ENCODE measurements at regions not wholly inside any gene's neighbourhood (a gene's known extent, or its start where the extent isn't known, plus 50 kb on each side); places are given as distances from the start of the nearest gene placed in this dataset.

DNA sequence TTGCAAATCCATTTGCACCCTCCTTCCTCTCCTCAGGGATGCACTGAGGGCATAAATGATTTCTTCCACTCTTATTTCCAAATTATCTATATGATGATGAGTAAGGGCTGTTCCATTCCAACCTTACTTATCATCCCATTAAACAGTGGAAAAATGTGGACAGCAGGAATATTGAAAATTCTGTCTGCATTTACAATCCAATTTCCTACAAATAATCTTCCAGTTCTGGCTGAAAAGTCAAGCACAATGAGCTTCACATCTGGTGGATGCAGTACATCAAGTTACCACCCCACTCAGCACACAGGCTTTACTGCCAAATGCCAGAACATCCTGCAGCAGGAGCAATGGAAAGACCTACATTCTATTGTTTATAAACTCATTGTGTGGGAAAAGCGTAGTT lies 345.0 kb upstream of the STEAP1 start:
- TF ChIP-seq, protein P1, sequence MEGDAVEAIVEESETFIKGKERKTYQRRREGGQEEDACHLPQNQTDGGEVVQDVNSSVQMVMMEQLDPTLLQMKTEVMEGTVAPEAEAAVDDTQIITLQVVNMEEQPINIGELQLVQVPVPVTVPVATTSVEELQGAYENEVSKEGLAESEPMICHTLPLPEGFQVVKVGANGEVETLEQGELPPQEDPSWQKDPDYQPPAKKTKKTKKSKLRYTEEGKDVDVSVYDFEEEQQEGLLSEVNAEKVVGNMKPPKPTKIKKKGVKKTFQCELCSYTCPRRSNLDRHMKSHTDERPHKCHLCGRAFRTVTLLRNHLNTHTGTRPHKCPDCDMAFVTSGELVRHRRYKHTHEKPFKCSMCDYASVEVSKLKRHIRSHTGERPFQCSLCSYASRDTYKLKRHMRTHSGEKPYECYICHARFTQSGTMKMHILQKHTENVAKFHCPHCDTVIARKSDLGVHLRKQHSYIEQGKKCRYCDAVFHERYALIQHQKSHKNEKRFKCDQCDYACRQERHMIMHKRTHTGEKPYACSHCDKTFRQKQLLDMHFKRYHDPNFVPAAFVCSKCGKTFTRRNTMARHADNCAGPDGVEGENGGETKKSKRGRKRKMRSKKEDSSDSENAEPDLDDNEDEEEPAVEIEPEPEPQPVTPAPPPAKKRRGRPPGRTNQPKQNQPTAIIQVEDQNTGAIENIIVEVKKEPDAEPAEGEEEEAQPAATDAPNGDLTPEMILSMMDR (conservative IDR thresholded peaks at IDR 0.05; ENCODE audit: low read depth, low read length), result no peak
- no peak for TF ChIP-seq RAD21 (IDR thresholded peaks at IDR 0.05; ENCODE audit: low read length)
- no peak for TF ChIP-seq SMC3 (IDR thresholded peaks at IDR 0.05; ENCODE audit: low read depth, low read length)
- TF ChIP-seq CHD1 (IDR thresholded peaks at IDR 0.05; ENCODE audit: low read depth, low read length), result no peak
- no peak for TF ChIP-seq MAFK (IDR thresholded peaks at IDR 0.05; ENCODE audit: low read depth, low read length)

Data from IMR-90 (cell line).